ENCODE measurements at regions not wholly inside any gene's neighbourhood (a gene's known extent, or its start where the extent isn't known, plus 50 kb on each side); places are given as distances from the start of the nearest gene placed in this dataset.

- H3K27ac ChIP-seq: no peak overlapping the region
- no peak for DNase-seq
- no peak overlapping the region for H3K4me3 ChIP-seq
- no peaks in the 10 kb centered on the region for H3K27me3 ChIP-seq
- H3K36me3 ChIP-seq (replicated peaks in 1 of 2): no peaks in the 10 kb centered on the region
- 66 to 86% (median 78%) methylated on average over 4 of the region's 4 CpGs for WGBS, 4 donors
- TF ChIP-seq POLR2A (IDR thresholded peaks at IDR 0.05) (no peak), CTCF (IDR thresholded peaks at IDR 0.05) (no peak)
- no peaks in the 10 kb centered on the region for H3K4me1 ChIP-seq (replicated peaks in 1 of 2)
- no peaks in the 10 kb centered on the region for H3K9me3 ChIP-seq (replicated peaks in 1 of 3)
- intact Hi-C loops (cut with DNase I): no loop called here
These were observed 172.3 kb upstream of the TMPO start for GRCh38 chr12:98343002-98343567.

- Histone ChIP-seq H3K27ac (no peak overlapping the region), H3K27me3 (no peaks in the 10 kb centered on the region), H3K9me3 (replicated peaks in 1 of 3) (no peaks in the 10 kb centered on the region), H3K36me3 (replicated peaks in 1 of 2) (no peaks in the 10 kb centered on the region), H3K4me1 (replicated peaks in 1 of 2) (no peaks in the 10 kb centered on the region), H3K4me3 (no peak overlapping the region)
- WGBS, 4 donors: 46 to 66% (median 61%) methylated on average over 7 to 8 of the region's 8 CpGs
- TF ChIP-seq POLR2A (IDR thresholded peaks at IDR 0.05): no peak
- no peak for TF ChIP-seq CTCF (IDR thresholded peaks at IDR 0.05)
- intact Hi-C loops (cut with DNase I): no loop called here
- no peak for DNase-seq
These were observed 171.1 kb upstream of the TMPO start for GRCh38 chr12:98344046-98344930.

GRCh38 chr12:98345308-98345876, 170.0 kb upstream of the TMPO start:
- no peak for DNase-seq
- no peak for TF ChIP-seq CTCF (IDR thresholded peaks at IDR 0.05)
- no peak for TF ChIP-seq POLR2A (IDR thresholded peaks at IDR 0.05)

GRCh38 chr12:98351089-98351488, 164.3 kb upstream of the TMPO start:
- no peaks in the 10 kb centered on the region for H3K9me3 ChIP-seq (replicated peaks in 1 of 3)
- no peaks in the 10 kb centered on the region for H3K36me3 ChIP-seq (replicated peaks in 1 of 2)
- H3K27me3 ChIP-seq: no peaks in the 10 kb centered on the region
- no peak overlapping the region for H3K27ac ChIP-seq
- intact Hi-C loops (cut with DNase I): no loop called here
- no peak overlapping the region for H3K4me3 ChIP-seq
- WGBS, 4 donors: 59 to 70% (median 65%) methylated on average over 6 of the region's 6 CpGs
- no peak for DNase-seq
- H3K4me1 ChIP-seq (replicated peaks in 1 of 2): no peaks in the 10 kb centered on the region
- TF ChIP-seq CTCF (IDR thresholded peaks at IDR 0.05) (no peak), POLR2A (IDR thresholded peaks at IDR 0.05) (no peak)

More at GRCh38 chr12:98345308-98345876, 170.0 kb upstream of the TMPO start:
- no peak overlapping the region for H3K27ac ChIP-seq
- H3K36me3 ChIP-seq (replicated peaks in 1 of 2): no peaks in the 10 kb centered on the region
- H3K4me1 ChIP-seq (replicated peaks in 1 of 2): no peaks in the 10 kb centered on the region
- H3K9me3 ChIP-seq (replicated peaks in 1 of 3): no peaks in the 10 kb centered on the region
- H3K4me3 ChIP-seq: no peak overlapping the region
- H3K27me3 ChIP-seq: no peaks in the 10 kb centered on the region
- WGBS, 4 donors: 89 to 93% (median 90%) methylated on average over 6 of the region's 6 CpGs
- intact Hi-C loops (cut with DNase I): no loop called here

All from adrenal gland (tissue), 9 donors.